ENCODE measurements at regions not wholly inside any gene's neighbourhood (a gene's known extent, or its start where the extent isn't known, plus 50 kb on each side); places are given as distances from the start of the nearest gene placed in this dataset.

GRCh38 chr5:68378204-68378820 lies 162.8 kb downstream of the PIK3R1 start:
- TF ChIP-seq ATF3 (IDR thresholded peaks at IDR 0.05) (no peak), POLR2AphosphoS5 (IDR thresholded peaks at IDR 0.05; ENCODE audit: low read depth, low read length) (no peak), YY1 (IDR thresholded peaks at IDR 0.05; ENCODE audit: extremely low read depth, insufficient replicate concordance, low read depth, low read length) (no peak), EZH2 (IDR thresholded peaks at IDR 0.05) (no peak)
- TF ChIP-seq, protein P1, sequence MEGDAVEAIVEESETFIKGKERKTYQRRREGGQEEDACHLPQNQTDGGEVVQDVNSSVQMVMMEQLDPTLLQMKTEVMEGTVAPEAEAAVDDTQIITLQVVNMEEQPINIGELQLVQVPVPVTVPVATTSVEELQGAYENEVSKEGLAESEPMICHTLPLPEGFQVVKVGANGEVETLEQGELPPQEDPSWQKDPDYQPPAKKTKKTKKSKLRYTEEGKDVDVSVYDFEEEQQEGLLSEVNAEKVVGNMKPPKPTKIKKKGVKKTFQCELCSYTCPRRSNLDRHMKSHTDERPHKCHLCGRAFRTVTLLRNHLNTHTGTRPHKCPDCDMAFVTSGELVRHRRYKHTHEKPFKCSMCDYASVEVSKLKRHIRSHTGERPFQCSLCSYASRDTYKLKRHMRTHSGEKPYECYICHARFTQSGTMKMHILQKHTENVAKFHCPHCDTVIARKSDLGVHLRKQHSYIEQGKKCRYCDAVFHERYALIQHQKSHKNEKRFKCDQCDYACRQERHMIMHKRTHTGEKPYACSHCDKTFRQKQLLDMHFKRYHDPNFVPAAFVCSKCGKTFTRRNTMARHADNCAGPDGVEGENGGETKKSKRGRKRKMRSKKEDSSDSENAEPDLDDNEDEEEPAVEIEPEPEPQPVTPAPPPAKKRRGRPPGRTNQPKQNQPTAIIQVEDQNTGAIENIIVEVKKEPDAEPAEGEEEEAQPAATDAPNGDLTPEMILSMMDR (IDR thresholded peaks at IDR 0.05 in 2 of 3, conservative IDR thresholded peaks at IDR 0.05 in 1 of 3; ENCODE audit: borderline replicate concordance in 1 of 3, insufficient read depth in 1 of 3, low read depth in 2 of 3, low read length in 2 of 3): no peak

Measured in HCT116 (cell line).